Thyroid gland (tissue), 4 donors: ENCODE measurements at regions not wholly inside any gene's neighbourhood (a gene's known extent, or its start where the extent isn't known, plus 50 kb on each side); places are given as distances from the start of the nearest gene placed in this dataset.

Experiments used
- POLR2A ChIP-seq, 2 donors: fragments of 450-650 bp; IDR thresholded peaks; one replicate each; pipeline ENCODE4 v1.6.1; 2017; ENCODE audit warnings: antibody characterized with exemption in 2 of 2, mild to moderate bottlenecking in 2 of 2, moderate library complexity in 1 of 2
- TF ChIP-seq, protein P1 (sequence below), 6 experiments: fragments of 200-600 bp in 3 of 6; fragments of 450-650 bp in 3 of 6; sonication (generic) in 3 of 6; IDR thresholded peaks; one replicate each; pipeline ENCODE4 v1.5.1; 2016 to 2019; ENCODE audit warnings: antibody characterized with exemption in 6 of 6, mild to moderate bottlenecking in 2 of 6, inconsistent platforms in 1 of 6, moderate library complexity in 1 of 6

GRCh38 chrX:9293051-9293496, 171.8 kb upstream of the TBL1X start:
- TF ChIP-seq, protein P1, sequence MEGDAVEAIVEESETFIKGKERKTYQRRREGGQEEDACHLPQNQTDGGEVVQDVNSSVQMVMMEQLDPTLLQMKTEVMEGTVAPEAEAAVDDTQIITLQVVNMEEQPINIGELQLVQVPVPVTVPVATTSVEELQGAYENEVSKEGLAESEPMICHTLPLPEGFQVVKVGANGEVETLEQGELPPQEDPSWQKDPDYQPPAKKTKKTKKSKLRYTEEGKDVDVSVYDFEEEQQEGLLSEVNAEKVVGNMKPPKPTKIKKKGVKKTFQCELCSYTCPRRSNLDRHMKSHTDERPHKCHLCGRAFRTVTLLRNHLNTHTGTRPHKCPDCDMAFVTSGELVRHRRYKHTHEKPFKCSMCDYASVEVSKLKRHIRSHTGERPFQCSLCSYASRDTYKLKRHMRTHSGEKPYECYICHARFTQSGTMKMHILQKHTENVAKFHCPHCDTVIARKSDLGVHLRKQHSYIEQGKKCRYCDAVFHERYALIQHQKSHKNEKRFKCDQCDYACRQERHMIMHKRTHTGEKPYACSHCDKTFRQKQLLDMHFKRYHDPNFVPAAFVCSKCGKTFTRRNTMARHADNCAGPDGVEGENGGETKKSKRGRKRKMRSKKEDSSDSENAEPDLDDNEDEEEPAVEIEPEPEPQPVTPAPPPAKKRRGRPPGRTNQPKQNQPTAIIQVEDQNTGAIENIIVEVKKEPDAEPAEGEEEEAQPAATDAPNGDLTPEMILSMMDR (IDR thresholded peaks at IDR 0.05), result no peak
- TF ChIP-seq POLR2A (IDR thresholded peaks at IDR 0.05), result no peak
